ENCODE measurements at regions not wholly inside any gene's neighbourhood (a gene's known extent, or its start where the extent isn't known, plus 50 kb on each side); places are given as distances from the start of the nearest gene placed in this dataset.
"Not testable (repeated sequence)": the region's sequence is repeated elsewhere in the genome, so short reads cannot be mapped to it uniquely, and the experiment has no call there.

DNA sequence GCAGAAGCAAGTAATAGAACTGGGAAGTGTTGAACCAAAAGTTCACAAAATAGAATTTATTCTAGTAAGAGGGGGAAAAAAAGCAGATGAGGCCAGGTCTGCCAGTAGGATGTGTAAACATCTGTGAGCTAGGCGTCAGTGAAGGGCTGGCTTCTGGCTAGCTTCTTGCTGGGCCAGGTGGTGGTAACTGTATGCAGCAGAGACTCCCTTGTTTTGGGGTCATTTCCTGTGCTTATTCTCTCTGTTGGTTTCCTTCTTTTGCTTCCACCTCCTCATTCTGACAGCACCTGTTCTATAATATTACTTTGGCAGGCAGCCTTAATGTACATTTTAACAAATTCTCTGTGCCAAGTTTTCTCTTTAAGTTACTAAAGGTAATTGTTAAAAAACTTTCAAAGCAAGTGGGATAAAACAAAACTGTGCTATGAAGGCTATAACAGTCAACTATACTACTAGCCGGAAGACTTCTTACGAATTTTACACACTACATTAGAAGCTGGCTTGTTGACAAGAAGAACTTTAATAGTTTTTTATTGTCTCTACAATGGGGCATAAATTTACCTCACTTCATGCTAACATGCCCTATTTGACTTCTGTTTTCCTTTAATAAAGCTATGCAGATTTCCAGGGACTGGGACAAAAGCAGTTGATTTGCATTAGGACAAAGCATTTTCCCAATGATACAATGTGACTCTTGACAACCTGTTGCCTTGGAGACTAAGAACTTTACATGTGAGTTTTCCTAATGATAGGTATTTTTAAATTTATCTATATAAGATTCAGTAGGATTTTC lies 318.8 kb upstream of the NAALADL2 start:
- DNase-seq = peak in 2 of 3 donors; percentile 14 to 59

DNA sequence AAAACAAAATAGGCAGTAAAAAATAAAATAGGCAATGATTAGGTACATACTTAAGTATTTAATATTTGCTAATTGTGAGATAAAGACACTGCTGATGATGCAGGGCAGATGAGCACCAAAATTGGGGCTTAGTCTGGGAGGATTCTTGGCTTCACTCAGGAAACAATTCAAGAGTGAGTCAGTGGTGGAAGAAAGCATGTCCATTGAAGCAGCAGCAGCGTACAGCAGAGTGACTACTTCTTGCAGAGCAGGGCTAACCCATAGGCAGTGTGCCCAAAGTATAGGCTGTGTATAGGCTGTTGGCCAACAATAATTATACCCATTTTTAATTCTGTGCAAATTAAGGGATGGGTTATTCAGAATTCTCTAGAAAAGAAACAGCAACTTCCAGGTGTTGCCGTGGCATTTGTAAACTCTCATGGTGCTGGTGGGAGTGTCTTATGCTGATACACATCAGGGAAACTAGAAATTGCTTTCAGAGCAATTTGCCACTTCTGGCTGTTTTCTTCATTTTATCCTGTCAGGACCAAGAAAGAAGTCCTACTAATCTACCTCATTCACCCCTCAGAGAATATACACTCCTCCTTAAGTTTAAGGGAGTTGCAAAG lies 317.3 kb upstream of the NAALADL2 start:
- no peak for DNase-seq

DNA sequence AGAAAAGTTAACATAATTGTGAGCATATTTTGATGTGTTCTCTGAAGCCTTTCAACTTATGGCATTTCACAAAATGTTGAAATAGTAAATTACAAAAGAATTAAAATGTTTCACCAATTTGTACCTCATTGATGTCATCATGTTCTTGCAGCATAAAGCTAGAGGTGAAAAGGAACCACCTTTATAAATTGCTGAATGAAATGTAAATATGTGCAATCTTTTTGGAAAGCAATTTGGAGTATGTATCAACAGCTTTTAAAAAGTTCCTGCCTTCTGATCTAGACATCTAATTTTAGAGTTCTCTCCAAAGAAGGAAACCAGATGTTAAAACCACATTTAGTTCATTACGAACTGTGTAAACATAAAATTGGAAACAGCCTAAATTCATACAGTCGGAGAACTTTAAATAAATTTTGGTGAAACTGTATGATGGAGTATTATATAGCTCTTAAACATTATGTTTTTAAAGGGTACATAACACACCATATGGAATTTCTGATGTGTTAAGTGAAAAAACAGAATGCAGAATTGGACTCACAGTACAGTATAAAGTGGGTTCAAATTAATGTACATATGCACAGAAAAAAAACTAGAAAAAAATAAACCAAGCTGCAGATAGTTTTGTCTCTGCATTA lies 311.2 kb upstream of the NAALADL2 start:
- no peak for DNase-seq

GRCh38 chr3:174548841-174549623 lies 310.1 kb upstream of the NAALADL2 start:
- no peak for DNase-seq

- no peak for DNase-seq
These were observed 277.6 kb upstream of the NAALADL2 start for GRCh38 chr3:174581558-174581957.

DNA sequence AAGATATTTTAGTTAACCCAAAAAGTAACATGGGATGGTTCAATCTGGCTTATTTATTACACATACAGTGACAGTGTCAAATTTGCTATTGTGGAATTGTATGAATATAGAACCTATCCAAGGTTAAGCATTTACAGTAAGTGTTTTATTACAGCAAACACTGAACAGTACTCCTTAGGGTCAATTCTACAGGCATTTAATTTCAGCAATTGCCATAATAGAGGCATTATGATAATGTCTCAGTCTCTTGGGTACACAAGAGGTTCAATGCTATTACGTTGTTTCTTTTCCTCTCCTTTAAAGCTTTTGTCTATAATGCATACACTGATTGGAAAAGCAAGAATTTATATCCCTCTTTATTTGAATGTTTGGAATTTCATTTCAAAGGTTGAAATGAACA lies 275.7 kb upstream of the NAALADL2 start:
- peak in 1 of 3 donors; percentile 4 for DNase-seq

GRCh38 chr3:174587137-174587536 lies 272.0 kb upstream of the NAALADL2 start:
- not testable (repeated sequence) for DNase-seq

DNA sequence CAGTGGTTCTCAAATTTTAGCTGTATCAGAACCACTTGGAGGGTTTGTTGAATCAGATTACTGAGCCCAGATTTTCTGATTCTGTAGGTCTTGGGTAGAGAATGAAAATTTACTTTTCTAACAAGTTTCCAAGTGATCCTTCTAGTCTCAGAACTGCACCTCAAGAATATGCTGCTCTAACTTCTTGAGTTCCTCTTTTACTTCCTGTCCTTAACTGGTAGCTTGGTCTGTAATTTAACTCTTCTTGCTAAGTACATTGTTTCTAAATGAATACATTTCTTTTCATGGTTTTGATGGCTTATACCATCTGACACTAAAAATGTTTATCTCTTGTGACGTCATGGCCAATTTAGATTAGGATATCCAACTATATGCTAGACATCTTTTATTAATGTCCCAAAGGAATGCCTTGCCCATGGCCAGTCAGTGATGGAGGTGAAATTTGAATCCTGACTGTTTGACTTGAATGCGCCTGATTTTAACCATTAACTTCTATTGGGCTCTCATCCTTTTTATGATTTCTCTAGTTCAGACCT lies 262.6 kb upstream of the NAALADL2 start:
- no peak for DNase-seq

DNA sequence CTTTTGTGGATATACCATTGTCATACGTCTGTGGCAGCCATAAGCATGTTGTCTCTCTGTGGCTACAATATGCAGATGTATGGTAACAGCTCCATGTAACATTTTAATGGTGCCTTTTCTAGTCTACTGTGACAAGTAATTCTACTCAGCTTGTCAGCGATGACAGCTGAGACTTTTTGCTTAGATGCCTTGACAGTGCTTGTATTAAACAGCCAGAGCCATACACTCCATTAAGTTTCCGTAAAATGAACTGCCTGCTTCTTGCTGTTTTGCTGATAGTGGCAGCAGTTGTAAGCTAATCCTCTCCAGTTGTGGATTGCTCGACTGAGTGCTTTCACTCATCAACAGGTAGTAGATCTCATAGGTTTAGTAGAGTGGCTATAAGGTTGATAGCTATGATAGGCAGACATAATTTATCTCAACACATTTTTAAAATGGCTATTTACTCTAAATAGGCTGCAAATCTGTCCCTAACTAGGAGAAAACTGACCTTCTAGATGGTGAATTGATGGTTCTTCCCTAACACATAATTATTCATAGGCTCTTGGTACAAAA lies 260.2 kb upstream of the NAALADL2 start:
- DNase-seq = no peak

DNA sequence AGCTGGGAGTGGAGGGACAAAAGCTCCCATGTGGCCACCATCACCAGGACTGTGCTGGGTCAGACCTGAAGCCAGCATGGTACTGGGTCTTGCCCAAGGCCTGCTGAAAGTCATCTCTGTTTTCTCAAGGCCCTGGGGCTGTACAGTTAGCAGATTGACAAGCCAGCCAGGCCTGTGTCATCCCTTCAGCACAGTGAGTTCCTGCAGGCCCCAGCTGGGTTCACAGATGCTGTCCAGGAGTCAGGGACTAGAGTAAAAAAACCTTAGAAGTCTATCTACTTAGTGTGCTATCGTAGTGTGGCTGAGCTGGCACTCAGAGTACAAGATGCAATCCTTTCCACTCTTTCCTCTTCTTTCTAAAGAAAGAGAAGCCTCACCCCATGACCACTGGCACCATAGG lies 246.0 kb upstream of the NAALADL2 start:
- DNase-seq = no peak

- DNase-seq = peak in 1 of 3 donors; percentile 43
These were observed 245.1 kb upstream of the NAALADL2 start for GRCh38 chr3:174614036-174614435.

- DNase-seq = no peak
These were observed 240.6 kb upstream of the NAALADL2 start for GRCh38 chr3:174618368-174619080.

DNA sequence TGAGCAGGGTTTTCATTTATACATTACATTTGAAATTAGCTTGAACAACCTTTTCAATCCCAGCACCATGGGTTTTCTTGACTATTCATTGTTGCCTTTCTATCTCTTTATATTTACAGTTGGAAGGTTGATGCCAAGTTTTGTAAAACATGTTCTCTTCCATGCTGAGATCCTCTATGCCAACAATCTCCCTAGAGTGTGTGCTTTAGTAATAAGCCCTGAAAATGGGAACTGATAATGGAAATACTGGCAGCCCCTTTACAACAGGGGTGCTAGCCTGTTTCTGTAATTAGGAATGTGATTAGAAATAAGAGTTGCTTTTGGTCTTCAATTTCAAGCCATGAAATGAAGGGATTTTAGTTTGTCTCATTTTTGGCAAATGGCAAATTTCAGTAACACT lies 239.9 kb upstream of the NAALADL2 start:
- DNase-seq = no peak

DNA sequence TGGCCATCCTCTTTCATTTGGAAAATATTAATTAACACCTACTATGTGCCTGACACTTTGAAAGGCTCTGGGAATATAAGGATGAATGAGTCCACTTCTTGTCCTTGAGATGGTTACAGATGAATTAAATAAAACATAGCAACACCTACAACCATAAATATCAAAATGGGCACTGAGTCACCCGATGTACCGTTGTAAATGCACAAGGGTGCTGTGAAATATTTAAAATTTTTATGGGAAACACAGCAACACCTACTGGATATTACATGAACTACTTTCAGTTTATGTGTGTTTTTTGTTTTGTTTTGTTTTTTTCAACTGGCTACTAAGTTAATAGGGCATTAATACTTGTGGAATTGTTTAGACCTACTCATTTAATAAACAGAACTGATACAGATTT lies 239.0 kb upstream of the NAALADL2 start:
- DNase-seq = no peak

DNA sequence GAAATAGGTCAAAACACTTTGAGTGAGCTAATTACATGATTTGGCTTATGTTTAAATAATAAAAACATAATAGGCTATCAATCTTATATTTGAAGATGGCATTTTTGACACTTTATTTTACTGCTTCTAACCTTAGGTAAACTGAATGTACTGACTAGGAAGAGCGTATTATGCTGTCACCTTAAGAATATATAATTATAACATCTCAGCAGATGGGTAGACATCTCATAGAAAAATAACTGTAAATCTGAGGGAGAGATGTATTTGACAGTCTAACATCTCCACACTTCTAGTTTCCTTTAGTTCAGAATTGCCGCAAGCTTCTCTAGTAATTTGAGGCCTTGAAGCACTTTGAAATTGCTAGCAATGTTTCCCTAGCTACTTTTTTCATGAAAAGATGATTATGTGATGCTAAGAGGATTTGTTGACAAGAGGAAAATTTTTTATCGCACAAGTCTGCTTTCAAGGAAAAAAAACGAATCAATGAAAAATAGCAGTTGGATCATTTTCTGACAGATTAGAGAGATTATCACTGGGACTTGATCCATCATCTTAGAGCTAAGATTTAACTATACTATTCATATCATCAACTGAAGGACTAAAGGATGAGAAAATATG lies 238.2 kb upstream of the NAALADL2 start:
- DNase-seq = no peak

GRCh38 chr3:174633342-174633741 lies 225.8 kb upstream of the NAALADL2 start:
- DNase-seq = no peak

GRCh38 chr3:174636451-174636850 lies 222.7 kb upstream of the NAALADL2 start:
- DNase-seq = no peak

GRCh38 chr3:174639406-174639805 lies 219.7 kb upstream of the NAALADL2 start:
- DNase-seq = no peak

GRCh38 chr3:174639970-174640369 lies 219.2 kb upstream of the NAALADL2 start:
- no peak for DNase-seq

DNA sequence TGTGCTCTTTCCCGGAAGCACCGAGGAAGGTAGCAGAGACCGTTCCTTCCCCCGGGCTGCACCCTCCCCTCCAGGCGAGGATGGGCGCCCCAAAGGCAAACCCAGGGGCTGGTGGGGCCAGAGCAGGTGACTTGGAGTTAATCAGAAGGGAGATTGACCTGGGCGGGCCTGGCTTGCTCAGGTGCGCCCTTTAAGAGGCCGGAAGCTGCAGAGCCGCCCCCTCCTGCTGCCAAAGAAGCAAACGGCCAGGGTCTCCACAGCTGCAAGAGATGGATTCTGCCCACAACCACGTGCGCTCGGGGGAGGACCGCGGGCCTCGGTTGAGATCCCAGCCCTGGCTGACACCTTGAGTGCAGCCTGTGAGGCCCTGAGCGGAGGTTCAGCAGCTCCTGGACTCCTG lies 218.2 kb upstream of the NAALADL2 start:
- no peak for DNase-seq

DNA sequence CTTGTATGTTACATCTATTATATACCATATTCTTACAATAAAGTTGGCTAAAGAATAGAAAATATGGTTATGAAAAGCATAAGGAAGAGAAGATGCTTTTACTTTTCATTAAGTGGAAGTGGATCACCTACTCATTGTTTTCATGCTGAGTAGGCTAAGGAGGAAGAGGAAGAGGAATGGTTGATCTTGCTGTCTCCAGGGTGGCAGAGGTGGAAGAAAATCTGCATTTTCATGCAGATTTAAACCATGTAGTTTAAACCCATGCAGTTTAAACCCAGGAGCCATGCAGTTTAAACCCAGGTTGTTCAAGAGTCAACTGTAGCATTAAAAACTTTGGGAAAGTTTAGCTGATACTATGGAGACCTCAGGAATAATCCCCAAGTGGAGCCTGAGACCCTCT lies 214.8 kb upstream of the NAALADL2 start:
- no peak for DNase-seq

All from muscle of back (tissue), 3 donors.